Mesendoderm (in vitro differentiated cells): ENCODE measurements at regions not wholly inside any gene's neighbourhood (a gene's known extent, or its start where the extent isn't known, plus 50 kb on each side); places are given as distances from the start of the nearest gene placed in this dataset.

Experiments
- DNase-seq: peaks from one replicate; pipeline ENCODE4 v3.0.0; 2013
- H2AK5ac ChIP-seq: 2 replicates; pipeline ENCODE4 v1.6.1; 2013; ENCODE audit warnings: low read length, inconsistent platforms
- H2BK120ac ChIP-seq: 2 replicates; pipeline ENCODE4 v1.6.1; 2013; ENCODE audit warnings: low read depth, mild to moderate bottlenecking, low read length, moderate library complexity, mixed read lengths
- H2BK15ac ChIP-seq: replicated peaks from 2 replicates; pipeline ENCODE4 v1.6.1; 2013; ENCODE audit warnings: low read depth, mild to moderate bottlenecking, moderate library complexity
- H2BK5ac ChIP-seq: 2 replicates; pipeline ENCODE4 v1.6.1; 2013; ENCODE audit warnings: low read length, inconsistent platforms
- H3K18ac ChIP-seq: 2 replicates; pipeline ENCODE4 v1.6.1; 2013; ENCODE audit warnings: mild to moderate bottlenecking, low read length, mixed read lengths
- H3K23ac ChIP-seq: one replicate; pipeline ENCODE4 v1.6.1; 2013; ENCODE audit warnings: low read length
- H3K27ac ChIP-seq: 2 replicates; pipeline ENCODE4 v1.5.1; 2013; ENCODE audit warnings: low read depth, mild to moderate bottlenecking, inconsistent platforms, low read length, moderate library complexity
- H3K27me3 ChIP-seq: 2 replicates; pipeline ENCODE4 v1.6.1; 2013; ENCODE audit warnings: low read length, control low read depth, mild to moderate bottlenecking, inconsistent platforms; ENCODE audit not compliant: insufficient read depth, poor library complexity
- H3K36me3 ChIP-seq: 2 replicates; pipeline ENCODE4 v1.6.1; 2013; ENCODE audit warnings: low read length, inconsistent platforms; ENCODE audit not compliant: control insufficient read depth, insufficient read depth
- H3K4ac ChIP-seq: one replicate; pipeline ENCODE4 v1.6.1; 2013; ENCODE audit warnings: low read depth, mild to moderate bottlenecking, low read length, moderate library complexity
- H3K4me1 ChIP-seq: 2 replicates; pipeline ENCODE4 v1.6.1; 2013; ENCODE audit warnings: low read depth, low read length, inconsistent platforms; ENCODE audit not compliant: control insufficient read depth
- H3K4me2 ChIP-seq: 2 replicates; pipeline ENCODE4 v1.6.1; 2013; ENCODE audit warnings: low read length
- H3K4me3 ChIP-seq: 2 replicates; pipeline ENCODE4 v1.5.1; 2013; ENCODE audit warnings: mild to moderate bottlenecking, low read length
- H3K56ac ChIP-seq: one replicate; pipeline ENCODE4 v1.6.1; 2013; ENCODE audit warnings: low read length
- H3K79me1 ChIP-seq: 2 replicates; pipeline ENCODE4 v1.6.1; 2013; ENCODE audit warnings: low read length, inconsistent platforms
- H3K79me2 ChIP-seq: 2 replicates; pipeline ENCODE4 v1.6.1; 2013; ENCODE audit warnings: mild to moderate bottlenecking, low read length; ENCODE audit not compliant: control insufficient read depth, insufficient read depth
- H3K9ac ChIP-seq: 2 replicates; pipeline ENCODE4 v1.6.1; 2013; ENCODE audit warnings: low read length, inconsistent platforms
- H4K5ac ChIP-seq: one replicate; pipeline ENCODE4 v1.6.1; 2013; ENCODE audit warnings: low read length
- H4K8ac ChIP-seq: one replicate; pipeline ENCODE4 v1.6.1; 2013; ENCODE audit warnings: low read depth, mild to moderate bottlenecking, control low read depth, low read length, moderate library complexity
- WGBS: extraction: QIAGEN DNeasy Blood & Tissue Kit; methylation state at CpG from one replicate; pipeline ENCODE4 v1.1.7; 2013; ENCODE audit warnings: low lambda C conversion rate, missing lambda C conversion rate; ENCODE audit not compliant: insufficient coverage; ENCODE audit errors: extremely low coverage; 5-methylcytosine and 5-hydroxymethylcytosine counted together

DNA sequence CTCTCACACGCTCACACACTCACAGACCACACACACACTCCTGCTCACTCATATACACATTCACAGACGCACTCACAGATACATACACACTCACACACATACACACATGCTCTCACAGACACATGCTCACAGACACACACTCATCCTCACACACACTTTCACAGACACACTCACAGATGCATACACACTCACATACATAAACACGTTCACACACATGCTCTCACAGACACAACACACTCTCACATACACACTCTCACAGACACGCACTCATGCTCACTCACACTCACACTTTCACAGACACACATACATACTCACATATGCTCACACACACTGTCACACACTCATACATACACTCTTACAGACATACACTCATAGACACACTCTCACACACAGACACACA, 82.2 kb downstream of the IRX2 start:
- 100% methylated on average over 3 of the region's 4 CpGs for WGBS
- H2AK5ac ChIP-seq = no peak overlapping the region
- no peak overlapping the region for H4K8ac ChIP-seq
- DNase-seq = no peak
- no peak overlapping the region for H3K18ac ChIP-seq
- H3K79me1 ChIP-seq = no peaks in the 10 kb centered on the region
- no peak overlapping the region for H2BK5ac ChIP-seq
- H3K4ac ChIP-seq = no peak overlapping the region
- no peak overlapping the region for H3K27ac ChIP-seq
- no peaks in the 10 kb centered on the region for H3K4me1 ChIP-seq
- H3K23ac ChIP-seq = no peak overlapping the region
- H3K4me2 ChIP-seq = no peak overlapping the region
- no peak overlapping the region for H2BK120ac ChIP-seq
- no peak overlapping the region for H2BK15ac ChIP-seq
- no peak overlapping the region for H4K5ac ChIP-seq
- H3K36me3 ChIP-seq = no peaks in the 10 kb centered on the region
- H3K9ac ChIP-seq = no peak overlapping the region
- H3K27me3 ChIP-seq = no peaks in the 10 kb centered on the region
- no peak overlapping the region for H3K56ac ChIP-seq
- no peak overlapping the region for H3K4me3 ChIP-seq
- H3K79me2 ChIP-seq = no peaks in the 10 kb centered on the region

DNA sequence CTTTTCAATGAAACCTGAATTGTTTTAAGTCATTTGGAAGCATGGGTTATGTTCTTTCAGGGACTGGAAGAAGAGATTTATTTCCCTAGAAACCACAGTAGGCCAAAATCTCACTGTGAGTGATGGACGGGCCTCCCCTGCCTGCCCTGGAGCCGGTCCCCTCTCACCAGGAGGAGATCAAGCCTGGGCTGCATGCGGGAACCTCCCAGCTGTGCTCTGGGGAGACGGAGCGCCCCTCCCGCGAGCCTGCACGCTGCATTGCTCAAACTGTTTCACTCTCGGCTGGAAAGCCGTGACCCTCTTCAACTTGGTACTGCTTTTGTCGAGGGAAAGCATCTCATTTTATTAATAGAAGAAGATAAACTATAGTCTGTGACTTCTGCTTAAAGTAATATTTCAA, 85.4 kb downstream of the IRX2 start:
- H3K36me3 ChIP-seq = no peaks in the 10 kb centered on the region
- no peaks in the 10 kb centered on the region for H3K79me1 ChIP-seq
- no peak overlapping the region for H3K56ac ChIP-seq
- no peak overlapping the region for H3K4ac ChIP-seq
- no peak overlapping the region for H3K18ac ChIP-seq
- H3K23ac ChIP-seq = no peak overlapping the region
- no peak overlapping the region for H3K4me2 ChIP-seq
- H2BK5ac ChIP-seq = no peak overlapping the region
- no peak overlapping the region for H2AK5ac ChIP-seq
- H2BK15ac ChIP-seq = no peak overlapping the region
- H3K9ac ChIP-seq = no peak overlapping the region
- no peak for DNase-seq
- no CpG with 5 or more reads among the region's 11 CpGs for WGBS
- H3K79me2 ChIP-seq = no peaks in the 10 kb centered on the region
- H3K4me3 ChIP-seq = no peak overlapping the region
- H3K4me1 ChIP-seq = no peaks in the 10 kb centered on the region
- H2BK120ac ChIP-seq = no peak overlapping the region
- no peaks in the 10 kb centered on the region for H3K27me3 ChIP-seq
- no peak overlapping the region for H4K5ac ChIP-seq
- H4K8ac ChIP-seq = no peak overlapping the region
- H3K27ac ChIP-seq = no peak overlapping the region

DNA sequence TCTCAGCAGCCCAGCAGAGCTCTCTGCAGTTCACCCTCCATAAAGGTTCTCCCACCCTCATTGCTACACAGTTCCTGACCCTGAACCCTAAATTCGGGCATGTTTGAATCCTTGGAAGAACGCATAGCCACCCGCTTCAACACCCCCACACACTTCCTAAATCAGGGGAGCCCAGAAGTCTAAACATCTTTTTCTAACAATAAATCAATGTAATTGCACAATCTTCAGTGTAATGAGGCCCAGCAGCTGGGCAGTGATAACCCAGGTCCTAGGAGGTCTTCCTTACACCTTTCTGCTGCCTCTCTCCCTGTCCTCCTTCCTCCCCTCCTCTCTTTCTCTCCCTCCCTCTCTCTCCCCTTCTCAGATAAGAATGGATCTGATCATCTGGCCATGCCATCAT, 88.0 kb downstream of the IRX2 start:
- no peak overlapping the region for H3K23ac ChIP-seq
- H2BK120ac ChIP-seq = no peak overlapping the region
- H4K5ac ChIP-seq = no peak overlapping the region
- no peaks in the 10 kb centered on the region for H3K79me1 ChIP-seq
- H3K56ac ChIP-seq = no peak overlapping the region
- H3K27me3 ChIP-seq = no peaks in the 10 kb centered on the region
- no peaks in the 10 kb centered on the region for H3K79me2 ChIP-seq
- no peak overlapping the region for H3K18ac ChIP-seq
- no peak overlapping the region for H3K27ac ChIP-seq
- no peak overlapping the region for H2BK15ac ChIP-seq
- no peak overlapping the region for H4K8ac ChIP-seq
- H2BK5ac ChIP-seq = no peak overlapping the region
- H3K4me3 ChIP-seq = no peak overlapping the region
- H3K4me1 ChIP-seq = no peaks in the 10 kb centered on the region
- no peak overlapping the region for H3K4ac ChIP-seq
- H3K9ac ChIP-seq = no peak overlapping the region
- H2AK5ac ChIP-seq = no peak overlapping the region
- DNase-seq = no peak
- no CpG with 5 or more reads among the region's 3 CpGs for WGBS
- no peaks in the 10 kb centered on the region for H3K36me3 ChIP-seq
- H3K4me2 ChIP-seq = no peak overlapping the region

DNA sequence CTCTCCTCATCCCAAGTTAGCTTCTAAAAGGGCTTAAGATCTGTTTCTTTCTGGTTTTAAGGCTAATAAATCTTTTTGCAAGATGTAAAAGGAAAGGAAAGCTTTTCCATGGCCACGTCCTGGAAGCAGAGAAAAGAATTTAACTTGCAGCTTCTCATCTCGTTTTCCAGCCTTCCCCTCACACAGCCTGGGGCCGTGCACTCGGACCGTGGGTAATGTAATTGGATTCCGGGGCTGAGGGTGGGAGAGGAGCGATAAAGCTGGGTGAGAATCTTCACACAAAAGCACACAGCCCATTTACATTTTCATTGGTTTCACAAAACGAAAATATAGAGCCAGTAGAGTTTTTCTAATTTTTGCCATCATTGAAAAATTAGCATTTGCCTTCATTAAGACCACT, 91.2 kb downstream of the IRX2 start:
- Histone ChIP-seq H3K27me3 (no peaks in the 10 kb centered on the region), H3K79me2 (no peaks in the 10 kb centered on the region), H3K18ac (no peak overlapping the region), H3K4me1 (no peaks in the 10 kb centered on the region), H2BK120ac (no peak overlapping the region), H4K8ac (no peak overlapping the region), H3K79me1 (no peaks in the 10 kb centered on the region), H3K4me3 (no peak overlapping the region), H3K36me3 (no peaks in the 10 kb centered on the region), H3K9ac (no peak overlapping the region), H3K27ac (no peak overlapping the region), H2BK15ac (no peak overlapping the region), H2BK5ac (no peak overlapping the region), H3K4me2 (no peak overlapping the region), H4K5ac (no peak overlapping the region), H3K4ac (no peak overlapping the region), H3K23ac (no peak overlapping the region), H3K56ac (no peak overlapping the region), H2AK5ac (no peak overlapping the region)
- DNase-seq = peak; percentile 14
- WGBS = no CpG with 5 or more reads among the region's 8 CpGs

DNA sequence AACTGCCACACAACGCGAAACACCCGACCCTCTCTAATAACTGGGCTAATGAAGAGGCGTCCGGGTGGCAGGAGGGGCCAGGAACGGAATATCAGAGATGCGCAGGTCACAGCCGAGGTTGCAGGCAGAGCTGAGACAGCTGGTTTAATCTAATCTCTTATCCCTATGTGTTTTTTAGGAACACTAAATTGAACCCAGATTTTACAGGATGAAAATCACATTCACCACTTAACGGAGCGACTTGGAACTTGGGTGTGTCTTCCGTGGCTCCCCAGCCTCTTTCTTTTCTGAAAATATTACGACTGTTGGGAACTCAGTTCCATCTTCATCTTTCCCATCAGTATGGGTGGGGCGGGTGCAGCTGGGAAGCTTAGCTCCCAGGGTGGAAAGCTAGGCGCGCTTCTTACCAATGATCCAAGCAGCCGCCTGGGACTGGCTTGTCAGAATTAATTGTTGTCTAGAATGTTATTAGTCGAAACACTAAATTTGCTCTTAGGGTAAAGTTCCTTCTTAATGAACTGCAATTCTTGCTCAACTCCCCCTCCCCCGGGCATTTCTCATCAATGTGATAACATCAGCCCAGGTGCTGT, 92.5 kb downstream of the IRX2 start:
- no peak overlapping the region for H2BK5ac ChIP-seq
- no peaks in the 10 kb centered on the region for H3K4me1 ChIP-seq
- no peak overlapping the region for H3K27ac ChIP-seq
- DNase-seq = no peak
- no peaks in the 10 kb centered on the region for H3K36me3 ChIP-seq
- H4K5ac ChIP-seq = no peak overlapping the region
- no peak overlapping the region for H3K4me2 ChIP-seq
- H3K23ac ChIP-seq = no peak overlapping the region
- no peak overlapping the region for H3K18ac ChIP-seq
- H3K27me3 ChIP-seq = no peaks in the 10 kb centered on the region
- no peak overlapping the region for H2BK120ac ChIP-seq
- no peak overlapping the region for H3K9ac ChIP-seq
- no peak overlapping the region for H3K4ac ChIP-seq
- WGBS = no CpG with 5 or more reads among the region's 18 CpGs
- no peak overlapping the region for H3K56ac ChIP-seq
- no peak overlapping the region for H2AK5ac ChIP-seq
- H3K79me2 ChIP-seq = no peaks in the 10 kb centered on the region
- no peak overlapping the region for H2BK15ac ChIP-seq
- H4K8ac ChIP-seq = no peak overlapping the region
- H3K4me3 ChIP-seq = no peak overlapping the region
- no peaks in the 10 kb centered on the region for H3K79me1 ChIP-seq

DNA sequence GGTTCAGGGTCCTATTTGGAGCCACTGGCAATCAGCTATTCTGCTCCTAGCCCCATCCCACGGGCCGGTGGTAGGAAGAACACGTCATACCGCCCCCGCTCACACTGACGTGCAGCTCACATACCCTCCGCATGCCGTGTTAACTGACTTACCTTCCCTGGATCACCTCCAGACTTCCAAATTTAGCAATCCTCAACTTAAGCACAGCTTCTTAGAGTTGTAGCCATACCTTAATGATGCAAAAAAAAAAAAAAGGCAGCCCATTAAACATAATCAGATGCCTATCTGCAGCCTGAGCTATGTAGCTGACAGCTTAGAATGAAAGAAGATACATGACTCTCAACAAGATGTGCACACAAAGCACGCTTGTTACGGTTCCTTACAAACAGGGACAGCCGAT, 93.0 kb downstream of the IRX2 start:
- Histone ChIP-seq H3K4me1 (no peaks in the 10 kb centered on the region), H2BK5ac (no peak overlapping the region), H3K23ac (no peak overlapping the region), H3K79me1 (no peaks in the 10 kb centered on the region), H3K36me3 (no peaks in the 10 kb centered on the region), H3K4me2 (no peak overlapping the region), H2AK5ac (no peak overlapping the region), H3K4me3 (no peak overlapping the region), H2BK120ac (no peak overlapping the region), H3K56ac (no peak overlapping the region), H2BK15ac (no peak overlapping the region), H3K79me2 (no peaks in the 10 kb centered on the region), H3K9ac (no peak overlapping the region), H3K27me3 (no peaks in the 10 kb centered on the region), H3K4ac (no peak overlapping the region), H3K18ac (no peak overlapping the region), H4K5ac (no peak overlapping the region), H3K27ac (no peak overlapping the region), H4K8ac (no peak overlapping the region)
- DNase-seq = no peak
- WGBS = no CpG with 5 or more reads among the region's 11 CpGs
